Psoas muscle (tissue), 7 donors: ENCODE measurements at regions not wholly inside any gene's neighbourhood (a gene's known extent, or its start where the extent isn't known, plus 50 kb on each side); places are given as distances from the start of the nearest gene placed in this dataset.

Source experiments
- ATAC-seq, 4 donors: fragments of 200-7000 bp; cut with Tn5 transposase; one replicate each; pipeline ENCODE4 v1.9.1; 2020; ENCODE audit warnings: moderate library complexity in 3 of 4, mild to moderate bottlenecking in 2 of 4
- DNase-seq, 2 donors: peaks; one replicate each; pipeline ENCODE4 v3.0.0-alpha.2; 2020
- H3K27ac ChIP-seq: fragments of 200-600 bp; one replicate; pipeline ENCODE4 v1.8.0; 2022
- H3K27me3 ChIP-seq, 3 donors: fragments of 200-600 bp in 1 of 3; one replicate each; pipeline versions ENCODE4 v1.6.1 to v1.8.0; 2013 to 2022; ENCODE audit warnings: low read length in 2 of 3, mild to moderate bottlenecking in 2 of 3, moderate library complexity in 1 of 3; ENCODE audit not compliant: insufficient read depth in 3 of 3
- H3K36me3 ChIP-seq, 2 donors: fragments of 200-600 bp in 1 of 2; one replicate each; pipeline versions ENCODE4 v1.6.1 to v1.8.0; 2013 to 2022; ENCODE audit warnings: low read depth in 1 of 2, mild to moderate bottlenecking in 1 of 2, moderate library complexity in 1 of 2; ENCODE audit not compliant: insufficient read depth in 1 of 2
- H3K4me1 ChIP-seq: fragments of 200-600 bp; one replicate; pipeline ENCODE4 v1.8.0; 2022
- H3K4me3 ChIP-seq: fragments of 200-600 bp; one replicate; pipeline ENCODE4 v1.8.0; 2022; ENCODE audit warnings: mild to moderate bottlenecking
- H3K9me3 ChIP-seq: fragments of 200-600 bp; one replicate; pipeline ENCODE4 v1.8.0; 2022
- CTCF ChIP-seq: fragments of 200-600 bp; IDR thresholded peaks from one replicate; pipeline ENCODE4 v1.8.0; 2022; ENCODE audit warnings: antibody characterized with exemption
- WGBS, 3 donors: extraction: QIAGEN DNeasy Blood & Tissue Kit; methylation state at CpG; one replicate each; pipeline versions ENCODE4 v1.1.6 to v1.1.7; 2013; 5-methylcytosine and 5-hydroxymethylcytosine counted together
- intact Hi-C, 2 donors: fragments of 100-400 bp; cut with DNase I; formaldehyde crosslinking; loops; one replicate each; pipeline versions ENCODE4 v1.11.0 to v1.14.2; 2022
- donor health status: healthy with polysubstance abuse.
- donor health status: DM: no; HTN: no; CAD: no; lungs with moderate emphysema.
- donor health status: Bipolar disorder and iron deficiency.
- donor health status: healthy.
- donor health status: DM: yes; HTN: yes; CAD: no.
- donor health status: DM: no; HTN: no; CAD: no.
- donor health status: DM: yes; HTN: yes; CAD: no.

- Histone ChIP-seq H3K9me3 (no peaks in the 10 kb centered on the region), H3K27ac (no peak overlapping the region), H3K4me3 (no peak overlapping the region), H3K4me1 (no peaks in the 10 kb centered on the region), H3K27me3 (no peaks in the 10 kb centered on the region), H3K36me3 (no peaks in the 10 kb centered on the region)
- no peak for TF ChIP-seq CTCF
- no peak for DNase-seq
- WGBS, 3 donors: 31 to 40% (median 35%) methylated on average over 5 of the region's 5 CpGs
- ATAC-seq: no peak
- intact Hi-C loops: no loop called here
Observed at GRCh38 chr5:144585681-144586080, 415.0 kb downstream of the KCTD16 start.

DNA sequence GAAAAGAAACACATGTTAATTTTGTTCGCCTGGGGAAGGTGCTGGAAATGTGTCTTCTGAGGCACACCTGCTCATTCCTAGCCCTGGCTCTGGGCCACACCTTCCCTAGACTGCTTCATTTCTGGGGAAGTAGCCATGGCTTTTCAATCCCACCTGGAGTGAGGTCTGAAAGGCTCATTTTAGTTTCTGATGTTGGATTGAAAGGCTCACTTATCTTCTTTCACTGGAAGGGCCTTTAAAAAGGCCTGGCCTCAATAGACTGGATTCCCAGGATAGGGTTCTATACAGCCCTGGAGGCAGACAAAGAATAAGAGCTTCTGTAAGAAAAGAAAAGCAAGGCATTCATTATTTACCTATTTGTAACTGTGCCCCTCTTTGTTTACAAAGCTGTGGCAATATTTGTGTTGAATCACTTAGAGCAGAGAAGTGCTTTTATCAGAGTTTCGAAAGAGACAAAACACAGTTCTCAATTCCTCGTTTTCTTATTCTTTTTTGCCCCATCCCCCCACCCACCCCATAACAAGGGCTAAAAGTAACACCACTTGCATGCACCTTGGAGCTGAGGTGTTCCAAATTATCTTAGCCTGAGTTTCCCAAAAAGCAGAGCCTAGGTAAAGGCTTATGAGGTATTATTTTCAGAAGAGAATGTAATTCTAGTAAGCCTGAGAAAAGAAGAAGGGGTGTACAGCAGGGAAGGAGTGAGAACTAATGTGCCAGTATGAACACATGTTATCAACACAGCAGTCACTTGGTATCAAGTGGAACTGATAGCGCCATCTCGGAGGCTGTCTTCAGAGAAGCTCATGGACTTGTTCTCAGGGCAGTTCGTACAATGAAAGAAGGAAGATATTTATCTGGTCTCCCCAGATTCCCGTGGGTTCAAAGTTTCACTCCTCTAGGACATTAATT, 413.1 kb downstream of the KCTD16 start:
- DNase-seq (no peak), ATAC-seq (no peak)
- Histone ChIP-seq H3K9me3 (no peaks in the 10 kb centered on the region), H3K27ac (no peak overlapping the region), H3K4me3 (no peak overlapping the region), H3K27me3 (no peaks in the 10 kb centered on the region), H3K36me3 (no peaks in the 10 kb centered on the region), H3K4me1 (no peaks in the 10 kb centered on the region)
- 77 to 82% (median 82%) methylated on average over 7 of the region's 7 CpGs for WGBS, 3 donors
- TF ChIP-seq CTCF: no peak
- intact Hi-C loops: no loop called here

DNA sequence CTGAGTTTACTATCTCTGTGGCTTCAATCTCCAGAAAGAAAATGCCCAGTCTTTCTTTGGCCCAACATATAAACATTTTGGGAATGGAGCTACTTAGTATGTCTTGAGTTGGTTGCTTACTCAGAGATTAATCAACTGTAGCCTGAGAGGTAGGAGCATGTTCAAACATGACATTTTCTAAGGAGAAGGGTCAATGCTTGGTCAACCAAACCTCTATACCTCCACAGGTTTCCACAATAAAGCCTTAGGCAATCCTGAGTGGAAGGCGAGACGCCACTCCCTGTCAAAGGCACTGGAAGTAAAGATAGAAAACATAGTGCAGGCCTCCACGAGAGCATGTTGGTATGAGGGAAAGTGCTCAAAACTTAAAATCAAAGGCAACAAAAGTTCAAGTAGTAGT, 411.4 kb downstream of the KCTD16 start:
- Histone ChIP-seq H3K4me1 (no peaks in the 10 kb centered on the region), H3K36me3 (no peaks in the 10 kb centered on the region), H3K27me3 (no peaks in the 10 kb centered on the region), H3K9me3 (no peaks in the 10 kb centered on the region), H3K27ac (no peak overlapping the region), H3K4me3 (no peak overlapping the region)
- WGBS, 3 donors: 80 to 90% (median 83%) methylated on average over 3 of the region's 3 CpGs
- intact Hi-C loops: no loop called here
- DNase-seq (no peak), ATAC-seq (no peak)
- no peak for TF ChIP-seq CTCF

DNA sequence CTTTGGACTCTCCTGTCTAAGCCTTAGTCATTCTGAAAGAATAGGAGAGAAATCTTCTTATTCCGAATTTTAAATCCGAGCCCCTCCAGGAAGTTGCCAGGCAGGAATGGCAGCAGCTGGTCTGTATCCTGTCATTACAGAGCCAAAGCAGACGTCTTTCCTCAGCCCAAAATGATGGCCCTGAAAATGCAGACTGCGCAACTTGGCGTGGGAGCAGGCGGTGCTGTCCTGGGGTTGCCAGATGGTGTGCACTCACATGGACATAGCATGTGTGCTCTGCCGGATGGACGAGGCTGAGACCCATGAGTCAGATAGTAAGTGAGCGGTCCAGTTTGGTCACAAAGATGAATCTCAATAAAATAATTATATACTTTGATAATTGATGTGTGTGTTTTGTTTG, 410.4 kb downstream of the KCTD16 start:
- H3K27ac ChIP-seq: no peak overlapping the region
- no peaks in the 10 kb centered on the region for H3K4me1 ChIP-seq
- TF ChIP-seq CTCF: no peak
- 60 to 65% (median 61%) methylated on average over 9 of the region's 9 CpGs for WGBS, 3 donors
- DNase-seq (no peak), ATAC-seq (no peak)
- intact Hi-C loops: no loop called here
- H3K27me3 ChIP-seq: no peaks in the 10 kb centered on the region
- no peaks in the 10 kb centered on the region for H3K9me3 ChIP-seq
- H3K4me3 ChIP-seq: no peak overlapping the region
- no peaks in the 10 kb centered on the region for H3K36me3 ChIP-seq

GRCh38 chr5:144577676-144578075, 407.0 kb downstream of the KCTD16 start:
- Histone ChIP-seq H3K9me3 (no peaks in the 10 kb centered on the region), H3K27ac (no peak overlapping the region), H3K4me3 (no peak overlapping the region), H3K27me3 (peaks cover 0 to 2% (median 0%) of the 10 kb centered on the region in 3 donors), H3K4me1 (no peaks in the 10 kb centered on the region), H3K36me3 (no peaks in the 10 kb centered on the region)
- ATAC-seq (no peak), DNase-seq (no peak)
- intact Hi-C loops: no loop called here
- whole genome bisulfite sequencing, 3 donors: 68 to 81% (median 70%) methylated on average over 3 of the region's 3 CpGs
- TF ChIP-seq CTCF: no peak
